HEK293 (cell line): ENCODE measurements at regions not wholly inside any gene's neighbourhood (a gene's known extent, or its start where the extent isn't known, plus 50 kb on each side); places are given as distances from the start of the nearest gene placed in this dataset.

Source experiments
- CTCF ChIP-seq: fragments of 450-650 bp; formaldehyde crosslinking; IDR thresholded peaks from 2 replicates; pipeline ENCODE4 v1.5.1; 2016; ENCODE audit warnings: missing biosample characterization, missing genetic modification characterization
- KLF16 ChIP-seq: fragments of 450-650 bp; formaldehyde crosslinking; IDR thresholded peaks from 2 replicates; pipeline ENCODE4 v1.5.1; 2017; ENCODE audit warnings: missing biosample characterization, missing genetic modification characterization
- REST ChIP-seq: fragments of 450-650 bp; formaldehyde crosslinking; IDR thresholded peaks from 2 replicates; pipeline ENCODE4 v1.5.1; 2016; ENCODE audit warnings: missing biosample characterization, missing genetic modification characterization
- YY1 ChIP-seq: fragments of 450-650 bp; formaldehyde crosslinking; IDR thresholded peaks from 2 replicates; pipeline ENCODE4 v1.5.1; 2018; ENCODE audit warnings: missing biosample characterization, missing genetic modification characterization
- ZNF169 ChIP-seq: fragments of 450-650 bp; formaldehyde crosslinking; IDR thresholded peaks from 2 replicates; pipeline ENCODE4 v1.5.1; 2016; ENCODE audit warnings: missing biosample characterization, missing genetic modification characterization
- ZNF19 ChIP-seq: fragments of 450-650 bp; formaldehyde crosslinking; IDR thresholded peaks from 2 replicates; pipeline ENCODE4; 2016; ENCODE audit warnings: missing biosample characterization, missing genetic modification characterization, low read depth
- ZNF274 ChIP-seq, 2 experiments: fragments of 200-500 bp in 1 of 2; fragments of 450-650 bp in 1 of 2; sonication (Bioruptor generic) in 1 of 2; formaldehyde crosslinking in 1 of 2; IDR thresholded peaks; 2 replicates each; pipeline versions ENCODE4 v1.5.1 to v1.6.1; 2014 to 2016; ENCODE audit warnings: borderline replicate concordance in 1 of 2, inconsistent platforms in 1 of 2, low read length in 1 of 2, missing biosample characterization in 1 of 2, missing genetic modification characterization in 1 of 2
- ZNF335 ChIP-seq: fragments of 450-650 bp; formaldehyde crosslinking; conservative IDR thresholded peaks from 2 replicates; pipeline ENCODE4 v1.5.1; 2016; ENCODE audit warnings: missing biosample characterization, missing genetic modification characterization
- ZNF510 ChIP-seq: fragments of 450-650 bp; formaldehyde crosslinking; IDR thresholded peaks from 2 replicates; pipeline ENCODE4 v1.5.1; 2018; ENCODE audit warnings: mild to moderate bottlenecking, missing genetic modification characterization, missing biosample characterization; ENCODE audit not compliant: insufficient replicate concordance
- ZNF530 ChIP-seq: fragments of 450-650 bp; formaldehyde crosslinking; IDR thresholded peaks from 2 replicates; pipeline ENCODE4 v1.5.1; 2016; ENCODE audit warnings: low read depth, missing biosample characterization, missing genetic modification characterization
- ZNF704 ChIP-seq: fragments of 450-650 bp; formaldehyde crosslinking; IDR thresholded peaks from 2 replicates; pipeline ENCODE4 v1.5.1; 2016; ENCODE audit warnings: missing biosample characterization, missing genetic modification characterization
- TF ChIP-seq, protein P1 (sequence below): fragments of 450-650 bp; formaldehyde crosslinking; IDR thresholded peaks from 2 replicates; pipeline ENCODE4 v1.5.1; 2016; ENCODE audit warnings: missing biosample characterization, missing genetic modification characterization, borderline replicate concordance

DNA sequence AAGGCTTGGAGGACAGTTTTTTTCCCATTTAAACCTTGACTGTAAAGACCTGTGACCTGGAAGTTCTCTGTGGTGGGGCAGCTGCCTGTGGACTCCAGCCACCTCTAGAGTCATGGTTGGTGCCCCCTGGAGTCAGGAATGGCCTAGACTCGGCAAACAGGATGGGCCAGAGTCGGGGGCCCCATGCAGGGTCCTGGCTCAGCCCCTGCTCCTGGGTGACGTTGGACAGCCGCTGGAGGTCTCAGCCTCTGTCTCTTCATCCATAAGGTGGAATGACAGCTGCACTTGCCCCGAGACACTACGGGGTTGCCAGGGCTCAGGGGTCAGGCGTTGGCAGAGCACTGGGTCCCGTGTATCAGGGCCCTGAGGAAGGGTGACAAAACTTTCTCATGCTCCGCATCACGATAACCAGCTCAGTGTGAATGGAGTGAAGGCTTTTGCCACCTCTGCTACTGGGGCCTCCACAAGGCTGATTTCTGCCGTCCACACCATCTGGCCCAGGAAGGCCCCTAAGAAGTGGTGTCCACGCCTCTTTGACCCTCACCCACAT is 58.5 kb upstream of the TTC34 start:
- TF ChIP-seq YY1 (no peak), ZNF169 (no peak), CTCF (no peak), ZNF335 (tag by site-specific recombination) (no peak), ZNF530 (tag by site-specific recombination) (no peak), REST (tag by site-specific recombination) (no peak), ZNF704 (no peak), ZNF274 (IDR thresholded peaks at IDR 0.05; ENCODE audit: low read length) (no peak), ZNF274 (tag by site-specific recombination; IDR thresholded peaks at IDR 0.05; ENCODE audit: borderline replicate concordance) (no peak), KLF16 (no peak), ZNF510 (no peak), ZNF19 (tag by site-specific recombination) (no peak)
- TF ChIP-seq, protein P1, sequence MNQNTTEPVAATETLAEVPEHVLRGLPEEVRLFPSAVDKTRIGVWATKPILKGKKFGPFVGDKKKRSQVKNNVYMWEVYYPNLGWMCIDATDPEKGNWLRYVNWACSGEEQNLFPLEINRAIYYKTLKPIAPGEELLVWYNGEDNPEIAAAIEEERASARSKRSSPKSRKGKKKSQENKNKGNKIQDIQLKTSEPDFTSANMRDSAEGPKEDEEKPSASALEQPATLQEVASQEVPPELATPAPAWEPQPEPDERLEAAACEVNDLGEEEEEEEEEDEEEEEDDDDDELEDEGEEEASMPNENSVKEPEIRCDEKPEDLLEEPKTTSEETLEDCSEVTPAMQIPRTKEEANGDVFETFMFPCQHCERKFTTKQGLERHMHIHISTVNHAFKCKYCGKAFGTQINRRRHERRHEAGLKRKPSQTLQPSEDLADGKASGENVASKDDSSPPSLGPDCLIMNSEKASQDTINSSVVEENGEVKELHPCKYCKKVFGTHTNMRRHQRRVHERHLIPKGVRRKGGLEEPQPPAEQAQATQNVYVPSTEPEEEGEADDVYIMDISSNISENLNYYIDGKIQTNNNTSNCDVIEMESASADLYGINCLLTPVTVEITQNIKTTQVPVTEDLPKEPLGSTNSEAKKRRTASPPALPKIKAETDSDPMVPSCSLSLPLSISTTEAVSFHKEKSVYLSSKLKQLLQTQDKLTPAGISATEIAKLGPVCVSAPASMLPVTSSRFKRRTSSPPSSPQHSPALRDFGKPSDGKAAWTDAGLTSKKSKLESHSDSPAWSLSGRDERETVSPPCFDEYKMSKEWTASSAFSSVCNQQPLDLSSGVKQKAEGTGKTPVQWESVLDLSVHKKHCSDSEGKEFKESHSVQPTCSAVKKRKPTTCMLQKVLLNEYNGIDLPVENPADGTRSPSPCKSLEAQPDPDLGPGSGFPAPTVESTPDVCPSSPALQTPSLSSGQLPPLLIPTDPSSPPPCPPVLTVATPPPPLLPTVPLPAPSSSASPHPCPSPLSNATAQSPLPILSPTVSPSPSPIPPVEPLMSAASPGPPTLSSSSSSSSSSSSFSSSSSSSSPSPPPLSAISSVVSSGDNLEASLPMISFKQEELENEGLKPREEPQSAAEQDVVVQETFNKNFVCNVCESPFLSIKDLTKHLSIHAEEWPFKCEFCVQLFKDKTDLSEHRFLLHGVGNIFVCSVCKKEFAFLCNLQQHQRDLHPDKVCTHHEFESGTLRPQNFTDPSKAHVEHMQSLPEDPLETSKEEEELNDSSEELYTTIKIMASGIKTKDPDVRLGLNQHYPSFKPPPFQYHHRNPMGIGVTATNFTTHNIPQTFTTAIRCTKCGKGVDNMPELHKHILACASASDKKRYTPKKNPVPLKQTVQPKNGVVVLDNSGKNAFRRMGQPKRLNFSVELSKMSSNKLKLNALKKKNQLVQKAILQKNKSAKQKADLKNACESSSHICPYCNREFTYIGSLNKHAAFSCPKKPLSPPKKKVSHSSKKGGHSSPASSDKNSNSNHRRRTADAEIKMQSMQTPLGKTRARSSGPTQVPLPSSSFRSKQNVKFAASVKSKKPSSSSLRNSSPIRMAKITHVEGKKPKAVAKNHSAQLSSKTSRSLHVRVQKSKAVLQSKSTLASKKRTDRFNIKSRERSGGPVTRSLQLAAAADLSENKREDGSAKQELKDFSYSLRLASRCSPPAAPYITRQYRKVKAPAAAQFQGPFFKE (tag by site-specific recombination), result no peak
